SK-N-SH (cell line): ENCODE measurements at regions not wholly inside any gene's neighbourhood (a gene's known extent, or its start where the extent isn't known, plus 50 kb on each side); places are given as distances from the start of the nearest gene placed in this dataset.
A peak's percentile ranks its signal among the peaks of the same experiment; 100 is the strongest.

Source experiments
- CTCF ChIP-seq: fragments of 200-600 bp; sonication (generic); IDR thresholded peaks from 2 replicates; pipeline ENCODE4 v1.6.1; 2017; ENCODE audit warnings: antibody characterized with exemption, mild to moderate bottlenecking, moderate library complexity
- EP300 ChIP-seq, 2 experiments: IDR thresholded peaks; 2 replicates each; pipeline versions ENCODE4 v1.4.0 to v1.6.1; 2012; ENCODE audit warnings: borderline replicate concordance in 1 of 2, low read depth in 1 of 2, low read length in 1 of 2
- JUND ChIP-seq: IDR thresholded peaks from 2 replicates; pipeline ENCODE4 v1.4.0; 2012

DNA sequence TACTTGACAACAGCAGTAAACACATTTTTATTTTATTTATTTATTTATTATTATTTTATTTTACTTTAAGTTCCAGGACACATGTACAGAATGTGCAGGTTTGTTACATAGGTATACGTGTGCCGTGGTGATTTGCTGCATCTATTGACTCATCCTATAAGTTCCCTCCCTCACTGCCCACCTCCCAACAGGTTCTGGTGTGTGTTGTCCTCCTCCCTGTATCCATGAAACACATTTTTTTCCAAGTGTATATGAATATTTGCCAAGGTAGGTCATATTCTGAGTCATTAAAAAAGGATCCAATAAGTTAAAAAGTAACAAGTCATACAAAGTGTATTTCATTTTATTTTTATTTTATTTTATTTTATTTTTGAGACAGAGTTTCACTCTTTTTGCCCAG, 567.3 kb upstream of the KCNMB2 start:
- 0 out of 2 replicates have a peak, but pooled peaks have one; percentile 19 for TF ChIP-seq JUND
- no peak for TF ChIP-seq EP300 (IDR thresholded peaks at IDR 0.05; ENCODE audit: borderline replicate concordance in 1 of 2, low read depth in 1 of 2, low read length in 1 of 2)
- no peak for TF ChIP-seq CTCF
